Endothelial cell of umbilical vein (primary cell): ENCODE measurements at regions not wholly inside any gene's neighbourhood (a gene's known extent, or its start where the extent isn't known, plus 50 kb on each side); places are given as distances from the start of the nearest gene placed in this dataset.
A peak's percentile ranks its signal among the peaks of the same experiment; 100 is the strongest.
"Not testable (repeated sequence)": the region's sequence is repeated elsewhere in the genome, so short reads cannot be mapped to it uniquely, and the experiment has no call there.

Source experiments
- BruUV-seq: library from RNA; stranded (reverse); fragments of 400-500 nt; replicated peaks from 2 replicates; lab custom pipeline; 2021; lab: Mats Ljungman, UMichigan
- CTCF ChIA-PET: fragments of 300-600, 350-600 bp; sonication (Branson Sonifier 250); formaldehyde crosslinking; loops from one replicate; lab custom pipeline; 2021; ENCODE audit warnings: antibody characterized with exemption, inconsistent platforms; lab: Charles Lee
- POLR2A ChIA-PET: fragments of 300-600, 350-600 bp; sonication (Branson Sonifier 250); formaldehyde crosslinking; loops from one replicate; lab custom pipeline; 2021; ENCODE audit warnings: antibody characterized with exemption, inconsistent platforms; lab: Charles Lee
- DNase-seq: peaks from one replicate; pipeline ENCODE4 v3.0.0-alpha.2; 2011; ENCODE audit warnings: low read depth, low spot score
- FAIRE-seq: peaks from 2 replicates; lab custom pipeline; 2011; peaks lifted over from hg19 to GRCh38; lab: Jason Lieb, UNC
- H2AFZ ChIP-seq: 2 replicates; pipeline ENCODE4 v1.6.0; 2012; ENCODE audit warnings: low read depth, low read length, control low read depth, inconsistent platforms
- H3K27ac ChIP-seq: 2 replicates; pipeline ENCODE4 v1.5.1; 2011; ENCODE audit warnings: low read depth, mild to moderate bottlenecking, control low read depth, low read length, moderate library complexity; ENCODE audit not compliant: insufficient read depth
- H3K27me3 ChIP-seq, 2 experiments: 2 replicates each; pipeline versions ENCODE4 v1.6.0 to v1.6.1; 2011; ENCODE audit warnings: low read length in 2 of 2, mixed read lengths in 1 of 2; ENCODE audit not compliant: control insufficient read depth in 2 of 2, insufficient read depth in 2 of 2
- H3K36me3 ChIP-seq, 2 experiments: 2 replicates in 1 of 2; 3 replicates in 1 of 2; pipeline ENCODE4 v1.5.1; 2011; ENCODE audit warnings: low read length in 2 of 2, mild to moderate bottlenecking in 1 of 2, moderate library complexity in 1 of 2; ENCODE audit not compliant: control insufficient read depth in 2 of 2, insufficient read depth in 2 of 2; ENCODE audit errors: extremely low read depth in 1 of 2
- H3K4me1 ChIP-seq: 3 replicates; pipeline ENCODE4 v1.5.1; 2011; ENCODE audit warnings: mild to moderate bottlenecking, low read length; ENCODE audit not compliant: control insufficient read depth, insufficient read depth; ENCODE audit errors: extremely low read depth
- H3K4me2 ChIP-seq: 2 replicates; pipeline ENCODE4 v1.6.1; 2011; ENCODE audit warnings: low read length, control low read depth, mixed read lengths; ENCODE audit not compliant: insufficient read depth
- H3K4me3 ChIP-seq, 3 experiments: fragments of 200-600 bp in 1 of 3; sonication (generic), shearing (Covaris generic) in 1 of 3; replicated peaks in 1 of 3; 2 replicates each; pipeline ENCODE4 v1.5.1; 2011 to 2016; ENCODE audit warnings: control low read depth in 3 of 3, low read length in 3 of 3, mild to moderate bottlenecking in 2 of 3, inconsistent platforms in 1 of 3, low read depth in 1 of 3, moderate library complexity in 1 of 3; ENCODE audit not compliant: insufficient read depth in 1 of 3
- H3K79me2 ChIP-seq: 2 replicates; pipeline ENCODE4 v1.6.0; 2012; ENCODE audit warnings: low read length, inconsistent platforms; ENCODE audit not compliant: control insufficient read depth, insufficient read depth
- H3K9ac ChIP-seq: replicated peaks from 2 replicates; pipeline ENCODE3; 2011; ENCODE audit warnings: low read length, control low read depth; ENCODE audit not compliant: insufficient read depth; ENCODE audit errors: extremely low read depth
- H3K9me1 ChIP-seq: replicated peaks from 3 replicates; pipeline ENCODE4 v1.6.0; 2011; ENCODE audit warnings: mild to moderate bottlenecking, low read length; ENCODE audit not compliant: control insufficient read depth, insufficient read depth; ENCODE audit errors: extremely low read depth
- H3K9me3 ChIP-seq: replicated peaks from 2 replicates; pipeline ENCODE4 v1.5.1; 2012; ENCODE audit warnings: low read length, inconsistent platforms; ENCODE audit not compliant: control insufficient read depth, insufficient read depth
- H4K20me1 ChIP-seq: replicated peaks from 2 replicates; pipeline ENCODE3; 2011; ENCODE audit warnings: mild to moderate bottlenecking, low read length; ENCODE audit not compliant: control insufficient read depth, insufficient read depth; ENCODE audit errors: extremely low read depth
- EZH2 ChIP-seq: IDR thresholded peaks from 2 replicates; pipeline ENCODE4 v1.6.1; 2012; ENCODE audit warnings: borderline replicate concordance, low read depth, mild to moderate bottlenecking, moderate library complexity, low read length, inconsistent platforms; ENCODE audit not compliant: severe bottlenecking
- FOS ChIP-seq: IDR thresholded peaks from 2 replicates; pipeline ENCODE4 v1.6.1; 2011; ENCODE audit warnings: mild to moderate bottlenecking, low read length, moderate library complexity, borderline replicate concordance; ENCODE audit not compliant: insufficient read depth
- GATA2 ChIP-seq: IDR thresholded peaks from 2 replicates; pipeline ENCODE4 v1.7.0; 2011; ENCODE audit warnings: low read depth, mild to moderate bottlenecking, moderate library complexity, mixed read lengths, low read length; ENCODE audit not compliant: insufficient read length, insufficient read depth
- JUN ChIP-seq: IDR thresholded peaks from 2 replicates; pipeline ENCODE4 v1.6.1; 2011; ENCODE audit warnings: borderline replicate concordance, low read depth; ENCODE audit not compliant: insufficient read length, insufficient read depth
- MAX ChIP-seq: IDR thresholded peaks from 2 replicates; pipeline ENCODE4 v1.6.1; 2011; ENCODE audit not compliant: insufficient read depth, insufficient read length
- MYC ChIP-seq: IDR thresholded peaks from one replicate; pipeline ENCODE4 v1.6.1; 2011; ENCODE audit warnings: mild to moderate bottlenecking, low read depth, low read length
- POLR2A ChIP-seq: IDR thresholded peaks from 2 replicates; pipeline ENCODE4 v1.6.1; 2012; ENCODE audit warnings: low read depth, mild to moderate bottlenecking, control low read depth, low read length
- POLR2AphosphoS5 ChIP-seq: IDR thresholded peaks from 2 replicates; pipeline ENCODE4 v1.6.1; 2012; ENCODE audit warnings: low read depth, mild to moderate bottlenecking, control low read depth, low read length, moderate library complexity; ENCODE audit not compliant: insufficient read depth
- dilution Hi-C: fragments of 300-500 bp; cut with MboI; formaldehyde crosslinking; loops from one replicate; pipeline ENCODE4 v1.15.0; 2019; ENCODE audit warnings: low sequenced_read_pairs; ENCODE audit not compliant: extremely low pct_ligation_motif_present
- intact Hi-C: fragments of 100-400 bp; cut with micrococcal nuclease; formaldehyde crosslinking; loops from one replicate; pipeline ENCODE4 v1.10.0; 2022
- TF ChIP-seq, protein P1 (sequence below), 2 donors: IDR thresholded peaks; 1 replicate in 1 of 2; 2 replicates in 1 of 2; pipeline ENCODE4 v1.5.1; 2011; ENCODE audit warnings: low read length in 2 of 2, mild to moderate bottlenecking in 2 of 2, moderate library complexity in 2 of 2, control low read depth in 1 of 2, inconsistent platforms in 1 of 2, low read depth in 1 of 2; ENCODE audit not compliant: insufficient read depth in 1 of 2; ENCODE audit errors: extremely low read depth in 1 of 2

GRCh38 chr18:71036783-71037182 is 747.9 kb downstream of the SOCS6 start:
- no peak for TF ChIP-seq EZH2
- TF ChIP-seq MAX, result no peak
- peak; percentile 87 for TF ChIP-seq FOS
- peak; percentile 81 for TF ChIP-seq POLR2AphosphoS5
- TF ChIP-seq MYC, result no peak
- TF ChIP-seq POLR2A, result peak; percentile 55
- TF ChIP-seq, protein P1, sequence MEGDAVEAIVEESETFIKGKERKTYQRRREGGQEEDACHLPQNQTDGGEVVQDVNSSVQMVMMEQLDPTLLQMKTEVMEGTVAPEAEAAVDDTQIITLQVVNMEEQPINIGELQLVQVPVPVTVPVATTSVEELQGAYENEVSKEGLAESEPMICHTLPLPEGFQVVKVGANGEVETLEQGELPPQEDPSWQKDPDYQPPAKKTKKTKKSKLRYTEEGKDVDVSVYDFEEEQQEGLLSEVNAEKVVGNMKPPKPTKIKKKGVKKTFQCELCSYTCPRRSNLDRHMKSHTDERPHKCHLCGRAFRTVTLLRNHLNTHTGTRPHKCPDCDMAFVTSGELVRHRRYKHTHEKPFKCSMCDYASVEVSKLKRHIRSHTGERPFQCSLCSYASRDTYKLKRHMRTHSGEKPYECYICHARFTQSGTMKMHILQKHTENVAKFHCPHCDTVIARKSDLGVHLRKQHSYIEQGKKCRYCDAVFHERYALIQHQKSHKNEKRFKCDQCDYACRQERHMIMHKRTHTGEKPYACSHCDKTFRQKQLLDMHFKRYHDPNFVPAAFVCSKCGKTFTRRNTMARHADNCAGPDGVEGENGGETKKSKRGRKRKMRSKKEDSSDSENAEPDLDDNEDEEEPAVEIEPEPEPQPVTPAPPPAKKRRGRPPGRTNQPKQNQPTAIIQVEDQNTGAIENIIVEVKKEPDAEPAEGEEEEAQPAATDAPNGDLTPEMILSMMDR (IDR thresholded peaks at IDR 0.05; ENCODE audit: extremely low read depth in 1 of 2, insufficient read depth in 1 of 2, low read depth in 1 of 2, low read length in 2 of 2), result no peak
- TF ChIP-seq JUN, result peak; percentile 89
- TF ChIP-seq GATA2, result peak; percentile 100
- H3K36me3 ChIP-seq, result no peaks in the 10 kb centered on the region
- H3K9me3 ChIP-seq, result no peaks in the 10 kb centered on the region
- intact Hi-C loops (loop anchor here (1.0 to 5.0 kb wide), 9 partner anchors 12 to 614 kb away; no protein-coding TSS in a partner anchor), dilution Hi-C loops (no loop called here)
- H4K20me1 ChIP-seq, result no peaks in the 10 kb centered on the region
- no peaks in the 10 kb centered on the region for H3K9me1 ChIP-seq
- FAIRE-seq (peak; percentile 89), DNase-seq (peak; percentile 95)
- ChIA-PET CTCF (interaction anchor here (0.7 to 2.0 kb wide), 13 partner anchors 8 to 255 kb away, joined by 3 to 9 read pairs (median 4); no protein-coding TSS in a partner anchor), POLR2A (interaction anchor here (0.6 to 1.2 kb wide), 5 partner anchors 12 to 55 kb away, joined by 3 to 4 read pairs (median 3); no protein-coding TSS in a partner anchor)
- H3K27ac ChIP-seq, result peak overlapping the region; percentile 99
- peaks cover 32% of the 10 kb centered on the region for H3K4me1 ChIP-seq
- H2AFZ ChIP-seq, result no peak overlapping the region
- no peaks in the 10 kb centered on the region for H3K79me2 ChIP-seq
- peak overlapping the region; percentile 72 for H3K4me2 ChIP-seq
- no peak overlapping the region for H3K4me3 ChIP-seq
- BruUV-seq, result no TSS peak
- no peaks in the 10 kb centered on the region for H3K27me3 ChIP-seq
- peak overlapping the region; percentile 90 for H3K9ac ChIP-seq

GRCh38 chr18:71031296-71032191 is 742.7 kb downstream of the SOCS6 start:
- BruUV-seq, H3K27me3 ChIP-seq, H3K9me1 ChIP-seq, intact Hi-C loops, H3K9ac ChIP-seq, FAIRE-seq, H3K27ac ChIP-seq, H2AFZ ChIP-seq, H3K4me2 ChIP-seq, H3K36me3 ChIP-seq, CTCF ChIA-PET, H4K20me1 ChIP-seq, H3K4me3 ChIP-seq, DNase-seq, H3K9me3 ChIP-seq, dilution Hi-C loops, H3K79me2 ChIP-seq, POLR2A ChIA-PET: not testable (repeated sequence)
- H3K4me1 ChIP-seq, result peaks cover 15% of the 10 kb centered on the region
